ENCODE measurements at regions not wholly inside any gene's neighbourhood (a gene's known extent, or its start where the extent isn't known, plus 50 kb on each side); places are given as distances from the start of the nearest gene placed in this dataset.

DNA sequence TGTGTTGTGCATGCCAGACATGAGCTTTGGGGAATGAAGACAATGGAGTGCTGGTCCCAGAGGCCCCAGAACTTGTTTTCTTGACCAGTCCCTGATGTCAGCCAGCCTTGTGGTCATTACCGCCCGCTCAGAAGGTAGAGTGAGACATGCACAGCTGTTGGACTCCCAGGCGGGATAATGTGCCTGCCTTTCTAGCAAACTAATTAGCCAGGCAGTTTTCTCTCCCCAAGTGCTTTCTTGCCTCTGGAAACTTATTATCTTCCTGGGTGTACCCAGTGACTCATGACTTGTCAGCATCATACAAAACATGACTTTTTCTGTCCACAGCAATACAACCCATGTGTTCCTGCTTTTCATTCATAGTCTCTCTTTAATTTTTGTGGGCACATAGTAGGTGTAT is 131.1 kb downstream of the RMI1 start:
- no peak for ATAC-seq
- Histone ChIP-seq H3K27ac (no peak overlapping the region), H3K4me3 (no peak overlapping the region), H3K9me3 (peaks cover 2% of the 10 kb centered on the region; the same call in 1 of the 3 replicates), H3K4me2 (no peak overlapping the region), H3K4me1 (no peaks in the 10 kb centered on the region)
- DNase-seq (ENCODE audit: low read depth in 1 of 2, low spot score in 1 of 2), result no peak
- no peak for FAIRE-seq
- ChIA-PET CTCF (no interaction called here), POLR2A (no interaction called here)
- WGBS (ENCODE audit: missing lambda C conversion rate), result 67% methylated on average over 3 of the region's 3 CpGs
- TF ChIP-seq HES2 (IDR thresholded peaks at IDR 0.05) (no peak), POLR2A (IDR thresholded peaks at IDR 0.05; ENCODE audit: low read length) (no peak), MYC (IDR thresholded peaks at IDR 0.05; ENCODE audit: borderline replicate concordance, low read length) (no peak), RAD21 (conservative IDR thresholded peaks at IDR 0.05 in 1 of 2, IDR thresholded peaks at IDR 0.05 in 1 of 2) (no peak), MAFK (IDR thresholded peaks at IDR 0.05; ENCODE audit: partially characterized antibody) (no peak), GATA3 (IDR thresholded peaks at IDR 0.05; ENCODE audit: borderline replicate concordance) (no peak), JUN (IDR thresholded peaks at IDR 0.05) (no peak), FOSB (CRISPR knock-in tag; IDR thresholded peaks at IDR 0.05) (no peak), ATOH8 (CRISPR knock-in tag; IDR thresholded peaks at IDR 0.05; ENCODE audit: low read depth) (no peak), HEYL (CRISPR knock-in tag; IDR thresholded peaks at IDR 0.05) (no peak), TFCP2L1 (CRISPR knock-in tag; IDR thresholded peaks at IDR 0.05) (no peak), FOSL2 (IDR thresholded peaks at IDR 0.05) (no peak), FOSL2 (CRISPR knock-in tag; IDR thresholded peaks at IDR 0.05) (no peak)
- TF ChIP-seq, protein P1, sequence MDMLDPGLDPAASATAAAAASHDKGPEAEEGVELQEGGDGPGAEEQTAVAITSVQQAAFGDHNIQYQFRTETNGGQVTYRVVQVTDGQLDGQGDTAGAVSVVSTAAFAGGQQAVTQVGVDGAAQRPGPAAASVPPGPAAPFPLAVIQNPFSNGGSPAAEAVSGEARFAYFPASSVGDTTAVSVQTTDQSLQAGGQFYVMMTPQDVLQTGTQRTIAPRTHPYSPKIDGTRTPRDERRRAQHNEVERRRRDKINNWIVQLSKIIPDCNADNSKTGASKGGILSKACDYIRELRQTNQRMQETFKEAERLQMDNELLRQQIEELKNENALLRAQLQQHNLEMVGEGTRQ (IDR thresholded peaks at IDR 0.05), result no peak
- TF ChIP-seq, protein P2, sequence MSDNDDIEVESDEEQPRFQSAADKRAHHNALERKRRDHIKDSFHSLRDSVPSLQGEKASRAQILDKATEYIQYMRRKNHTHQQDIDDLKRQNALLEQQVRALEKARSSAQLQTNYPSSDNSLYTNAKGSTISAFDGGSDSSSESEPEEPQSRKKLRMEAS (IDR thresholded peaks at IDR 0.05), result no peak

DNA sequence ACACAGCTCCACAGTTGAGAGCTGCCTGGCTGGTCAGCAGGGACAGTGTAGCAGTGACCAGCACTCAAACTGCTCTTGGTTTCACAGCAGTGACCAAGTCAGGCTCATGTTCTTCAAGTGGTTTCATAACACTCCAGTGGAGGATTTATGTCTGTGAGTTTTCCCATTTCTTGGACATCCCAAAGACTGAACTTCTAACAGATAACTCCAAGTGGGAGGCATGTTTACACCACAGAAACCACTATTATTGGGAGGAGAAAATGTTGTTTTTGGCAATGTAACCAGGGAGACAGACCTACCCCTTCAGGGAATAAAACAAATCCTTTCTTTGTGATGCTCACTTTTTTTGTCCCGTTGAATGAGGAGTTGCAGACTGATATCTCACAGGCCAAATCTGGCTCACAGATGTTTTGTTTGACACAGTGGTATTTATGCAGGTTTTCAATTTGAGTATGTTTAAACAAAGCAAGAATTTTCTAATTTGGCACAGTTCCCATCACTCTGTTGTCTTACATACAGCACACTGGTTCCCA is 141.5 kb downstream of the RMI1 start:
- FAIRE-seq (no peak), ATAC-seq (no peak), DNase-seq (ENCODE audit: low read depth in 1 of 2, low spot score in 1 of 2) (no peak)
- CTCF ChIA-PET, result interaction anchor here (2.3 kb wide), 1 partner anchor 51 kb away, joined by 6 read pairs; no protein-coding TSS in a partner anchor
- Histone ChIP-seq H3K9me3 (no peaks in the 10 kb centered on the region), H3K27ac (no peak overlapping the region), H3K4me3 (no peak overlapping the region), H3K4me2 (no peak overlapping the region), H3K4me1 (no peaks in the 10 kb centered on the region)
- TF ChIP-seq FOSB (CRISPR knock-in tag; IDR thresholded peaks at IDR 0.05) (no peak), RARB (CRISPR knock-in tag; IDR thresholded peaks at IDR 0.05) (no peak), CTCF (IDR thresholded peaks at IDR 0.05) (no peak), ESRRA (IDR thresholded peaks at IDR 0.05; ENCODE audit: borderline replicate concordance, low read length) (no peak), EP300 (IDR thresholded peaks at IDR 0.05) (no peak), SREBF2 (IDR thresholded peaks at IDR 0.05) (no peak), MAZ (IDR thresholded peaks at IDR 0.05; ENCODE audit: borderline replicate concordance, low read depth, low read length) (no peak), CHD4 (IDR thresholded peaks at IDR 0.05; ENCODE audit: borderline replicate concordance) (no peak), REST (IDR thresholded peaks at IDR 0.05) (no peak), BHLHE40 (IDR thresholded peaks at IDR 0.05; ENCODE audit: low read depth, low read length) (no peak)
- 62% methylated on average over 1 of the region's 1 CpG for WGBS (ENCODE audit: missing lambda C conversion rate)
- POLR2A ChIA-PET, result no interaction called here

Data from A549 (cell line).